MCF 10A (cell line): ENCODE measurements at regions not wholly inside any gene's neighbourhood (a gene's known extent, or its start where the extent isn't known, plus 50 kb on each side); places are given as distances from the start of the nearest gene placed in this dataset.

ENCODE experiments used
- BruUV-seq: library from RNA; stranded (reverse); fragments of 400-500 nt; replicated peaks from 2 replicates; lab custom pipeline; 2021; lab: Mats Ljungman, UMichigan
- CTCF ChIA-PET: fragments of 300-600 bp; sonication (Branson Sonifier 250); formaldehyde crosslinking; extraction: SDS; loops from one replicate; lab custom pipeline; 2021; ENCODE audit warnings: antibody characterized with exemption, inconsistent platforms; lab: Yijun Ruan, JAX
- POLR2A ChIA-PET: fragments of 300-600, 350-650 bp; sonication (Branson Sonifier 250); formaldehyde crosslinking; extraction: SDS; loops from one replicate; lab custom pipeline; 2020; ENCODE audit warnings: antibody characterized with exemption, inconsistent platforms; lab: Yijun Ruan, JAX
- DNase-seq: peaks from one replicate; pipeline ENCODE4 v3.0.0-alpha.2; 2018; ENCODE audit not compliant: unreplicated experiment
- H3K27ac Mint-ChIP-seq: one replicate; pipeline ENCODE4 v1.8.0; 2022; ENCODE audit warnings: mild to moderate bottlenecking, low read depth, mixed read lengths; ENCODE audit not compliant: unreplicated experiment
- H3K27me3 Mint-ChIP-seq: one replicate; pipeline ENCODE4 v1.8.0; 2022; ENCODE audit warnings: mixed read lengths; ENCODE audit not compliant: insufficient read depth, unreplicated experiment
- H3K36me3 Mint-ChIP-seq: one replicate; pipeline ENCODE4 v1.8.0; 2022; ENCODE audit warnings: mild to moderate bottlenecking, moderate library complexity, mixed read lengths; ENCODE audit not compliant: insufficient read depth, unreplicated experiment
- H3K4me1 Mint-ChIP-seq: one replicate; pipeline ENCODE4 v1.8.0; 2022; ENCODE audit warnings: mixed read lengths; ENCODE audit not compliant: insufficient read depth, unreplicated experiment
- H3K4me3 Mint-ChIP-seq: one replicate; pipeline ENCODE4 v1.8.0; 2022; ENCODE audit warnings: mild to moderate bottlenecking, moderate library complexity, mixed read lengths; ENCODE audit not compliant: unreplicated experiment
- H3K9me3 Mint-ChIP-seq: one replicate; pipeline ENCODE4 v1.8.0; 2022; ENCODE audit warnings: mixed read lengths; ENCODE audit not compliant: unreplicated experiment
- intact Hi-C: fragments of 100-400 bp; cut with micrococcal nuclease; formaldehyde crosslinking; loops from 2 replicates; pipeline ENCODE4 v1.14.1; 2022
- TF ChIP-seq, protein P1 (sequence below): fragments of 200-600 bp; IDR thresholded peaks from one replicate; pipeline ENCODE4 v1.8.0; 2022; ENCODE audit warnings: antibody characterized with exemption, mild to moderate bottlenecking; ENCODE audit not compliant: unreplicated experiment

DNA sequence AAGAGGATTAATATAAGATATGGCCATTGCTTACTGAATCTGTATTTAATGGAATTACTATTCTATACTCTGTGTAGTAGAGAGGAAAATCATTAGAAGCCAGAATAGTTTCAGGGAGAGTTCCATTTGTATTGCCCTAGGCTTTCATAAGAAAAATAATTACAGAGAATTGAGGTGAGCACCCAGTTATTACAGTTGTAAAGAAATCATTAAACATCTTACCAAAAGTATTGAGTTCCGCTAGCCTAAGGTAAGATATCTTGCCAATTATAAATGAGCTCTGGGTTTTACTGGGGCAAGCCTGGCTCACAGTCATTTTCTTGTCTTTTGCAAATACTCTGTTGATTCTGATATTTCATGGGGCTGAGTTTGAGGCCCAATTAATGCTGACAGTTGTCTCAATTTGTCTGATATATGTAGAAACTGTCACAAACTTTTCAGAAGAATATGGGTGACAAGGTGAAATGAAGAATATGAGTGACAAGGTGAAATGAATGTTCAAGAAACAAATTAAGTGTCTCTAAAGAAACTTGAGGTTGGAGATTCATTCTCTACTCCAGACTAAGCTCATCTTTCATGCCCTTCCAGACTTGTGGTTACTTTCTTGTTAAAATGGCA lies 127.8 kb downstream of the PTGER3 start:
- POLR2A ChIA-PET, result interaction anchor here (0.6 kb wide), 1 partner anchor 129 kb away, joined by 3 read pairs; no protein-coding TSS in a partner anchor
- no peak overlapping the region for H3K27ac Mint-ChIP-seq
- peaks cover 5% of the 10 kb centered on the region for H3K9me3 Mint-ChIP-seq
- no peaks in the 10 kb centered on the region for H3K4me1 Mint-ChIP-seq
- intact Hi-C loops, result no loop called here
- CTCF ChIA-PET, result interaction anchor here (0.7 to 1.0 kb wide), 2 partner anchors 72 to 234 kb away, joined by 3 read pairs; no protein-coding TSS in a partner anchor
- H3K27me3 Mint-ChIP-seq, result no peaks in the 10 kb centered on the region
- BruUV-seq, result no TSS peak
- no peaks in the 10 kb centered on the region for H3K36me3 Mint-ChIP-seq
- H3K4me3 Mint-ChIP-seq, result no peak overlapping the region
- no peak for DNase-seq
- TF ChIP-seq, protein P1, sequence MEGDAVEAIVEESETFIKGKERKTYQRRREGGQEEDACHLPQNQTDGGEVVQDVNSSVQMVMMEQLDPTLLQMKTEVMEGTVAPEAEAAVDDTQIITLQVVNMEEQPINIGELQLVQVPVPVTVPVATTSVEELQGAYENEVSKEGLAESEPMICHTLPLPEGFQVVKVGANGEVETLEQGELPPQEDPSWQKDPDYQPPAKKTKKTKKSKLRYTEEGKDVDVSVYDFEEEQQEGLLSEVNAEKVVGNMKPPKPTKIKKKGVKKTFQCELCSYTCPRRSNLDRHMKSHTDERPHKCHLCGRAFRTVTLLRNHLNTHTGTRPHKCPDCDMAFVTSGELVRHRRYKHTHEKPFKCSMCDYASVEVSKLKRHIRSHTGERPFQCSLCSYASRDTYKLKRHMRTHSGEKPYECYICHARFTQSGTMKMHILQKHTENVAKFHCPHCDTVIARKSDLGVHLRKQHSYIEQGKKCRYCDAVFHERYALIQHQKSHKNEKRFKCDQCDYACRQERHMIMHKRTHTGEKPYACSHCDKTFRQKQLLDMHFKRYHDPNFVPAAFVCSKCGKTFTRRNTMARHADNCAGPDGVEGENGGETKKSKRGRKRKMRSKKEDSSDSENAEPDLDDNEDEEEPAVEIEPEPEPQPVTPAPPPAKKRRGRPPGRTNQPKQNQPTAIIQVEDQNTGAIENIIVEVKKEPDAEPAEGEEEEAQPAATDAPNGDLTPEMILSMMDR, result no peak
